ENCODE measurements at regions not wholly inside any gene's neighbourhood (a gene's known extent, or its start where the extent isn't known, plus 50 kb on each side); places are given as distances from the start of the nearest gene placed in this dataset.
"Not testable (repeated sequence)": the region's sequence is repeated elsewhere in the genome, so short reads cannot be mapped to it uniquely, and the experiment has no call there.

DNA sequence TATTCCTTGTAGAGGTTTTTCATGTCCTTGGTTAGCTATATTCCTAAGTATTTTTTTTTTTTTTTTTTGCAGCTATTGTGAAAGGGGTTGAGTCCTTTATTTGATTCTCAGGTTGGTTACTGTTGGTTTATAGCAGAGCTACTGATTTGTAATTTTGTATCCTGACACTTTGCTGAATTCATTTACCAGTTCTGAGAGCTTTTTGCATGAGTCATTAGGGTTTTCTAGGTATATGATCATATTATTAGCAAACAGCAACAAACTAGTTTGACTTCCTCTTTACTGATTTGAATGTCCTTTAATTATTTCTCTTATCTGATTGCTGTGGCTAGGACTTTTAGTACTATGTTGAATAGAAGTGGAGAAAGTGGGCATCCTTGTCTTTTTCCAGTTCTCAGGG is 737.4 kb downstream of the ZNF385D start:
- ChIA-PET POLR2A (no interaction called here), CTCF (no interaction called here)
- Histone ChIP-seq H3K36me3 (ENCODE audit: control insufficient read depth, insufficient read depth, low read length) (no peaks in the 10 kb centered on the region), H3K4me3 (ENCODE audit: low read depth, low read length) (no peak overlapping the region), H3K27me3 (ENCODE audit: control insufficient read depth, insufficient read depth, low read length) (no peaks in the 10 kb centered on the region)
- no peak for DNase-seq (ENCODE audit: low read depth)
- TF ChIP-seq, protein P1, sequence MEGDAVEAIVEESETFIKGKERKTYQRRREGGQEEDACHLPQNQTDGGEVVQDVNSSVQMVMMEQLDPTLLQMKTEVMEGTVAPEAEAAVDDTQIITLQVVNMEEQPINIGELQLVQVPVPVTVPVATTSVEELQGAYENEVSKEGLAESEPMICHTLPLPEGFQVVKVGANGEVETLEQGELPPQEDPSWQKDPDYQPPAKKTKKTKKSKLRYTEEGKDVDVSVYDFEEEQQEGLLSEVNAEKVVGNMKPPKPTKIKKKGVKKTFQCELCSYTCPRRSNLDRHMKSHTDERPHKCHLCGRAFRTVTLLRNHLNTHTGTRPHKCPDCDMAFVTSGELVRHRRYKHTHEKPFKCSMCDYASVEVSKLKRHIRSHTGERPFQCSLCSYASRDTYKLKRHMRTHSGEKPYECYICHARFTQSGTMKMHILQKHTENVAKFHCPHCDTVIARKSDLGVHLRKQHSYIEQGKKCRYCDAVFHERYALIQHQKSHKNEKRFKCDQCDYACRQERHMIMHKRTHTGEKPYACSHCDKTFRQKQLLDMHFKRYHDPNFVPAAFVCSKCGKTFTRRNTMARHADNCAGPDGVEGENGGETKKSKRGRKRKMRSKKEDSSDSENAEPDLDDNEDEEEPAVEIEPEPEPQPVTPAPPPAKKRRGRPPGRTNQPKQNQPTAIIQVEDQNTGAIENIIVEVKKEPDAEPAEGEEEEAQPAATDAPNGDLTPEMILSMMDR (IDR thresholded peaks at IDR 0.05; ENCODE audit: insufficient read depth, low read depth, low read length) = no peak

DNA sequence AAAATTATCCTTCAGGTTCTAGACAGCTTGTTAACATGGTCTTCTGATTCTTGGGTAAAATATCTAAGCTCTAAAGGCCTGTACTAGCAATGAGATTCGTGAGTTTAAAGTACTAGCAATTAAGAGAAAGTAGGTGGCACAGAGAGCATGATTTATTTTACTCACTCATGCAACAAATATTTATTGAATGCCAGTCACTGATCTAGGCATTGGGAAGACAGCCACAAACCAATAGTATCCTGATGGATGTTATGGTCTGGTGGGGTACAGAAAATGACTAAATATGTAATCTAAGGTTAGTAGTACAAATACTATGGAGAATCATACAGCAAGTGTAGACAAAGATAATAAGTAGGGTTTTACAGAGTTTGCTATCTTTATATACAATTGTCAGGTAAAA is 751.3 kb downstream of the ZNF385D start:
- no peak for DNase-seq (ENCODE audit: low read depth)
- CTCF ChIA-PET = no interaction called here
- POLR2A ChIA-PET = no interaction called here

GRCh38 chr3:20997183-20997582 is 753.8 kb downstream of the ZNF385D start:
- CTCF ChIA-PET = no interaction called here
- DNase-seq (ENCODE audit: low read depth) = no peak
- TF ChIP-seq, protein P1 (IDR thresholded peaks at IDR 0.05; ENCODE audit: insufficient read depth, low read depth, low read length) = no peak
- POLR2A ChIA-PET = no interaction called here
- H3K27me3 ChIP-seq (ENCODE audit: control insufficient read depth, insufficient read depth, low read length) = no peaks in the 10 kb centered on the region
- no peaks in the 10 kb centered on the region for H3K36me3 ChIP-seq (ENCODE audit: control insufficient read depth, insufficient read depth, low read length)
- no peak overlapping the region for H3K4me3 ChIP-seq (ENCODE audit: low read depth, low read length)

More for the DNA sequence above, 751.3 kb downstream of the ZNF385D start:
- Histone ChIP-seq H3K27me3 (ENCODE audit: control insufficient read depth, insufficient read depth, low read length) (no peaks in the 10 kb centered on the region), H3K36me3 (ENCODE audit: control insufficient read depth, insufficient read depth, low read length) (no peaks in the 10 kb centered on the region), H3K4me3 (ENCODE audit: low read depth, low read length) (no peak overlapping the region)
- TF ChIP-seq, protein P1 (IDR thresholded peaks at IDR 0.05; ENCODE audit: insufficient read depth, low read depth, low read length) = no peak

GRCh38 chr3:20990896-20991295 is 760.1 kb downstream of the ZNF385D start:
- H3K4me3 ChIP-seq (ENCODE audit: low read depth, low read length) = no peak overlapping the region
- H3K27me3 ChIP-seq (ENCODE audit: control insufficient read depth, insufficient read depth, low read length) = no peaks in the 10 kb centered on the region
- TF ChIP-seq, protein P1 (IDR thresholded peaks at IDR 0.05; ENCODE audit: insufficient read depth, low read depth, low read length) = no peak
- POLR2A ChIA-PET = no interaction called here
- H3K36me3 ChIP-seq (ENCODE audit: control insufficient read depth, insufficient read depth, low read length) = no peaks in the 10 kb centered on the region
- CTCF ChIA-PET = interaction anchor here (0.9 kb wide), 1 partner anchor 8 kb away, joined by 3 read pairs; no protein-coding TSS in a partner anchor
- DNase-seq (ENCODE audit: low read depth) = no peak

- peak; percentile 29 for DNase-seq (ENCODE audit: low read depth)
- POLR2A ChIA-PET; CTCF ChIA-PET; H3K36me3 ChIP-seq (ENCODE audit: control insufficient read depth, insufficient read depth, low read length); H3K4me3 ChIP-seq (ENCODE audit: low read depth, low read length); H3K27me3 ChIP-seq (ENCODE audit: control insufficient read depth, insufficient read depth, low read length): not testable (repeated sequence)
These were observed 761.4 kb downstream of the ZNF385D start for GRCh38 chr3:20989653-20990052.

GRCh38 chr3:20984594-20985205 is 766.3 kb downstream of the ZNF385D start:
- ChIA-PET POLR2A (no interaction called here), CTCF (interaction anchor here (1.1 kb wide), 1 partner anchor 36 kb away, joined by 3 read pairs; no protein-coding TSS in a partner anchor)
- H3K36me3 ChIP-seq (ENCODE audit: control insufficient read depth, insufficient read depth, low read length) = no peaks in the 10 kb centered on the region

More at GRCh38 chr3:20984594-20985205, 766.3 kb downstream of the ZNF385D start:
- no peak for DNase-seq (ENCODE audit: low read depth)
- H3K4me3 ChIP-seq (ENCODE audit: low read depth, low read length) = no peak overlapping the region
- TF ChIP-seq, protein P1 (IDR thresholded peaks at IDR 0.05; ENCODE audit: insufficient read depth, low read depth, low read length) = no peak
- no peaks in the 10 kb centered on the region for H3K27me3 ChIP-seq (ENCODE audit: control insufficient read depth, insufficient read depth, low read length)

Data from BJ (cell line).